GM21423 (cell line): ENCODE measurements at regions not wholly inside any gene's neighbourhood (a gene's known extent, or its start where the extent isn't known, plus 50 kb on each side); places are given as distances from the start of the nearest gene placed in this dataset.
"Not testable (repeated sequence)": the region's sequence is repeated elsewhere in the genome, so short reads cannot be mapped to it uniquely, and the experiment has no call there.

Experiments
- ATAC-seq: cut with Tn5 transposase; IDR thresholded peaks from one replicate; pipeline ENCODE4 v1.9.1; 2021; ENCODE audit warnings: mild to moderate bottlenecking, moderate library complexity; ENCODE audit not compliant: unreplicated experiment

GRCh38 chr1:104636581-104636980 is 886.9 kb downstream of the AMY1C start:
- peak; percentile 80 for ATAC-seq

- ATAC-seq: no peak
These were observed 896.5 kb downstream of the AMY1C start for GRCh38 chr1:104646233-104646632.

GRCh38 chr1:104648269-104648691 is 898.6 kb downstream of the AMY1C start:
- no peak for ATAC-seq

- not testable (repeated sequence) for ATAC-seq
These were observed 914.7 kb downstream of the AMY1C start for GRCh38 chr1:104664374-104664773.

GRCh38 chr1:104665300-104665699 is 915.6 kb downstream of the AMY1C start:
- no peak for ATAC-seq

- ATAC-seq: no peak
These were observed 922.1 kb downstream of the AMY1C start for GRCh38 chr1:104671684-104672353.

GRCh38 chr1:104699433-104699832 is 949.7 kb downstream of the AMY1C start:
- no peak for ATAC-seq

- ATAC-seq: no peak
These were observed 953.0 kb downstream of the AMY1C start for GRCh38 chr1:104702731-104703130.

- no peak for ATAC-seq
These were observed 957.0 kb downstream of the AMY1C start for GRCh38 chr1:104706631-104707147.

- ATAC-seq: no peak
These were observed 969.1 kb downstream of the AMY1C start for GRCh38 chr1:104718752-104719151.

GRCh38 chr1:104720741-104721140 is 971.0 kb downstream of the AMY1C start:
- ATAC-seq: no peak

- ATAC-seq: no peak
These were observed 977.2 kb downstream of the AMY1C start for GRCh38 chr1:104726917-104727316.

GRCh38 chr1:104733866-104734265 is 984.2 kb downstream of the AMY1C start:
- ATAC-seq: no peak

GRCh38 chr1:104745875-104746274 is 996.2 kb downstream of the AMY1C start:
- ATAC-seq: no peak

- ATAC-seq: peak; percentile 77
These were observed 997.3 kb downstream of the AMY1C start for GRCh38 chr1:104746994-104747393.

- ATAC-seq: peak; percentile 93
These were observed 1010.3 kb downstream of the AMY1C start for GRCh38 chr1:104760017-104760416.

- no peak for ATAC-seq
These were observed 1012.4 kb downstream of the AMY1C start for GRCh38 chr1:104761961-104762570.

- peak; percentile 75 for ATAC-seq
These were observed 1015.4 kb downstream of the AMY1C start for GRCh38 chr1:104765085-104765484.

- ATAC-seq: peak; percentile 83
These were observed 1018.8 kb downstream of the AMY1C start for GRCh38 chr1:104768466-104768865.

GRCh38 chr1:104780470-104781078 is 1030.9 kb downstream of the AMY1C start:
- ATAC-seq: peak; percentile 52

- no peak for ATAC-seq
These were observed 1036.0 kb downstream of the AMY1C start for GRCh38 chr1:104785575-104786187.
